Naive thymus-derived CD8-positive, alpha-beta T cell (primary cell): ENCODE measurements at regions not wholly inside any gene's neighbourhood (a gene's known extent, or its start where the extent isn't known, plus 50 kb on each side); places are given as distances from the start of the nearest gene placed in this dataset.

Experiments
- ATAC-seq, 2 donors: fragments of 150-1000 bp; cut with Tn5 transposase in 1 of 2; sonication (Bioruptor Pico), chemical (Tn5 transposase) in 1 of 2; 1 replicate in 1 of 2; 2 replicates in 1 of 2; pipeline ENCODE4 v1.10.0; 2021; ENCODE audit warnings: mild to moderate bottlenecking in 2 of 2, moderate library complexity in 2 of 2
- POLR2A ChIA-PET: fragments of 350-600 bp; sonication (Branson Sonifier 250); formaldehyde crosslinking; loops from one replicate; lab custom pipeline; 2021; ENCODE audit warnings: antibody characterized with exemption; lab: Charles Lee
- DNase-seq, 10 donors: peaks; one replicate each; pipeline versions ENCODE4 v3.0.0 to v3.0.0-alpha.2; 2020 to 2022
- H3K27ac Mint-ChIP-seq, 10 donors: one replicate each; pipeline ENCODE4 v1.8.0; 2020 to 2022; ENCODE audit warnings: mild to moderate bottlenecking in 10 of 10, mixed read lengths in 10 of 10, moderate library complexity in 4 of 10, inconsistent platforms in 1 of 10
- H3K27me3 Mint-ChIP-seq, 5 donors: one replicate each; pipeline ENCODE4 v1.8.0; 2021 to 2022; ENCODE audit warnings: mixed read lengths in 5 of 5
- H3K36me3 Mint-ChIP-seq, 3 donors: one replicate each; pipeline ENCODE4 v1.8.0; 2020 to 2022; ENCODE audit warnings: mixed read lengths in 3 of 3, mild to moderate bottlenecking in 2 of 3, inconsistent platforms in 1 of 3
- H3K4me1 Mint-ChIP-seq, 4 donors: one replicate each; pipeline ENCODE4 v1.8.0; 2021 to 2022; ENCODE audit warnings: mixed read lengths in 4 of 4
- H3K4me3 Mint-ChIP-seq, 10 donors: one replicate each; pipeline ENCODE4 v1.8.0; 2020 to 2022; ENCODE audit warnings: mild to moderate bottlenecking in 10 of 10, mixed read lengths in 10 of 10, moderate library complexity in 6 of 10, inconsistent platforms in 1 of 10
- H3K9me3 Mint-ChIP-seq, 9 donors: one replicate each; pipeline ENCODE4 v1.8.0; 2020 to 2022; ENCODE audit warnings: mixed read lengths in 9 of 9, mild to moderate bottlenecking in 3 of 9, inconsistent platforms in 1 of 9, moderate library complexity in 1 of 9

DNA sequence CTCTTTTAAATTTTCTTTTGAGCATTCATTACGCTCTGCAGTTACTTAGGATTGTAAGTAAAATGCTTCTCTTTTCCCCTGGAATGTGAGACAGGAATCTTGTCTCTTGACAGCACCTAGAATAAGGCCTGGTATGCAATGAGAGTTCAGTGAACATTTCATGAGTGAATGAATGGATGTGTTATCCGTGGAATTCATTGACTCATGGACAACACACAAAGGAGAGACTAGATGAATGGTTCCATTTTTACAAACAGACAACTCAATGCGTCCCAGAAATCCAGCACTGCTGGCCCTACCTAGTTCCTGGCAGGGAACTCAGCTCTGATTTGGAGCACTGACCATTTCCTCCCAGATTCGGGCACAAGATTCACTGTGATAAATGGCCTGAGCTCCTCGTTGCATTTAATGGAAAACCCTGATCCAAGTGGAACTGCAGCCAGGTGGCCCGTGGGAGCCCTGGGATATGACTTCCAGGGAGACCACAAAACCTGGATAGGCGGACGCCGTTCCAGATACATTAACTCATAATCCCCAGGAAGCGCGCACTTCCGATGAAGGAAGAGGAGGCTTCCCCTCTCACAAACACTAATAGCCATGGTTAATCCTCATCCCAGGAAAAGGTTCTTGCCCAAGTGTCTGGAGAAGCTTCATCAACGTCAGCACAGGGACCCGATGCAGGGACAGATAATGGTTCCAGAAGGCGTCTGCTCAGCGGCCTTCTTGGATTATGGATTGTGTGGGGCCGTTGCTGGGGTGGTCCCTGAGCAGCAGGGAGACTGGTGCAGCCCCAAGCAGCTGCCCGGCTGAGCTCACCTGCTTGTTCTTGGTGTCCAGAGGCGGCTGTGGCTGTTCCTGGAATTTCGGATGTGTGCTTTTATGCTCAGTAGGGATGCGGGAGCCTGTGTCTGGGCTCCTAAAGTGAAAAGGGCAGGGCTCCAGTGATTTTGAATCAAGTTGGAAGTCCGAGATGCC is 211.1 kb upstream of the TSHZ3 start:
- POLR2A ChIA-PET, result no interaction called here
- peak in 1 of 10 donors; percentile 55 for DNase-seq
- no peak overlapping the region for H3K27ac Mint-ChIP-seq
- peaks cover 0 to 20% (median 2%) of the 10 kb centered on the region in 5 donors for H3K27me3 Mint-ChIP-seq
- peaks cover 0 to 9% (median 2%) of the 10 kb centered on the region in 3 donors for H3K36me3 Mint-ChIP-seq
- no peak for ATAC-seq
- peaks cover 0 to 12% (median 10%) of the 10 kb centered on the region in 9 donors for H3K9me3 Mint-ChIP-seq
- no peak overlapping the region for H3K4me3 Mint-ChIP-seq
- H3K4me1 Mint-ChIP-seq, result no peaks in the 10 kb centered on the region

DNA sequence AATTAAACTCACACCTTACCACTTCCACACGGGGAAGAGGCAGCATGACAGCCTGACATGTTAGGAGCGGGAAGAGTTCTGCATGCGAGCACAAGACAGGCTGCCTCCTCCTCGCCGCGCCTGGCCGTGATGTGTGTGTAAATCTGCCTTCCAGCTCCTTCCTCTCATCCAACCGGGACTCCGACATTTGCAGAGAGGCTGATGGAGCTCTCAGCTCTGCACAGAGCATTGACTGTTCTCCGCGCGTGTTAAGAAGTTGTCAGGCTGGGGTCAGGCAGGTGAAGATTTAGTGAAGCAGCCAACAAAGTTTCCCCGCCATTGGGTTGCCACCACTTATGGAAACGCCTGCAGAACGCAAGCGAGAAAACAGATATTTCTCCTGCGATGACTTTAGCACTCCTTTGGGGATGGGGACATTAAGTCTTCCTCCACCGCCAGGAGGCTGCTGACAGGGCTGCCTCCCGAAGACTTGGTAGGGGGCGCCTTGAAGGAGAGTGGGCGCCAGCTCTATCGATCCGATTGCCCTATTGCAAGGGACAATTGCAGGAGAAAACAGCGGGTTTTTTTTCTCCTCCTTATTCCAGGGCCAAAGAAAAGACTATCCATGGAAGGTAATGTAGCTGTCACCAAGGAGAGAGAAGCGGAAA is 213.9 kb upstream of the TSHZ3 start:
- peak in 1 of 10 donors; percentile 45 for DNase-seq
- H3K4me3 Mint-ChIP-seq, result no peak overlapping the region
- ATAC-seq, result no peak
- H3K27me3 Mint-ChIP-seq, result peaks cover 0 to 14% (median 2%) of the 10 kb centered on the region in 5 donors
- H3K27ac Mint-ChIP-seq, result no peak overlapping the region
- H3K9me3 Mint-ChIP-seq, result peaks cover 0 to 18% (median 9%) of the 10 kb centered on the region in 9 donors
- no peaks in the 10 kb centered on the region for H3K4me1 Mint-ChIP-seq
- H3K36me3 Mint-ChIP-seq, result peaks cover 0 to 14% (median 2%) of the 10 kb centered on the region in 3 donors
- POLR2A ChIA-PET, result no interaction called here

DNA sequence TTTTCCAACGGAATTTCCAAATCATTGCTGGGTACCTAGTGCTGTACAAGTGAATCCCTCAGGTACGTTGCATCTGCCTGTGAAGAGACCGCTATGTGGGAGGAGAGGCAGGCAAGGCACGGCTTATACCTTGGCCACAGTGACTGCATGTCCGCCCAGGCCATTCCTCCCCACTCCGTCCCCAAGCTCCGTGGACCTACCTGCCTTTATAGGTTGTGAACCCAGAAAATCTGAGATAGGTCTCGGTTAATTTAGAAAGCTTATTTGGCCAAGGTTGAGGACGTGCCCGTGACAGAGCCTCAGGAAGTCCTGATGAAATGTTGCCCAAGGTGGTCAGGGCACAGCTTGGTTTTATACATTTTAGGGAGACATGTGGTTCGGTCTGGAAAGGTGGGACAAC is 218.5 kb upstream of the TSHZ3 start:
- Mint-ChIP-seq H3K4me1 (no peaks in the 10 kb centered on the region), H3K36me3 (peaks cover 0 to 9% (median 2%) of the 10 kb centered on the region in 3 donors), H3K27ac (no peak overlapping the region), H3K9me3 (peaks cover 0 to 10% (median 2%) of the 10 kb centered on the region in 9 donors), H3K4me3 (no peak overlapping the region), H3K27me3 (peaks cover 0 to 12% (median 0%) of the 10 kb centered on the region in 5 donors)
- POLR2A ChIA-PET, result no interaction called here
- DNase-seq, result no peak
- no peak for ATAC-seq

DNA sequence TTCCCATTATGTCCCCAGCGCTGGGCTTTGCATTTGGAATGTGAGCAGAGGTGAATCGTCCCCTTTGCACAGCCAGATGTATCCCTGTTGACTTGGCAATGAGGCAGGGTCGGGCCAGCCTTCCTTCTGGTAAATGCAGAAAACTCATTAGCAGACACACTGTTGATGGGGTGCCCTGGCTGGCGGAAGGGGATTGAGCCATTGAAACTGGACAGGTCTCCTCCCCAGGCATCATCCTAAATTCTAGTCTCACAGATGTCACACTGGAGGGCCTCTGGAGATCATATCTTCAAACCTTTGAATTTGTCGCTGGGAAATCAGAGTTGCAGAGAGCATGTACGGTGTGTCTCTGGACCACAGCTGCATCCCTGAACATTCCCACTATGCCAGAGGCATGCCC is 219.5 kb upstream of the TSHZ3 start:
- DNase-seq (no peak), ATAC-seq (no peak)
- H3K9me3 Mint-ChIP-seq, result peaks cover 0 to 10% (median 2%) of the 10 kb centered on the region in 9 donors

DNA sequence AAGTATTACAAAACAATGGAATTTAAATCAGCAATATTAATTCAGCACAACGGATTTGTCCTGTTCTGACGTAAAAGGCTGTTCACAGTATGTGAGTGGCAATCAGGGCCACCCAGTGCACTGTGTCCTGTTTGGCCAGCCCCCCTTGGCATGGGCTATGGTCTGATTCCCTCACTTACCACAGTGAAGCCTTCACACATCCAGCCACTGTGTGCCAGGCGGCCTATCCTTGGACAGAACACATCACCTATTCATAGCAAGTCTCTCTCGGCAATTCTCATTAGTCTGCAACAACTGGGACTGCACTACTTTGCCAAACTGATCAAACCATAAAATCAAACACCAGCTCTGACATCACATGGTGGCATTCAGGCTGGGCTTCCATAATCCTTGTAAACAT is 221.5 kb upstream of the TSHZ3 start:
- H3K36me3 Mint-ChIP-seq, result peaks cover 0 to 5% (median 0%) of the 10 kb centered on the region in 3 donors
- no peak overlapping the region for H3K27ac Mint-ChIP-seq
- H3K27me3 Mint-ChIP-seq, result peaks cover 0 to 11% (median 4%) of the 10 kb centered on the region in 5 donors
- no peak overlapping the region for H3K4me3 Mint-ChIP-seq
- no peak for DNase-seq
- no peak for ATAC-seq
- no peaks in the 10 kb centered on the region for H3K4me1 Mint-ChIP-seq
- POLR2A ChIA-PET, result no interaction called here
- peaks cover 0 to 10% (median 0%) of the 10 kb centered on the region in 9 donors for H3K9me3 Mint-ChIP-seq

More for the DNA sequence above, 219.5 kb upstream of the TSHZ3 start:
- POLR2A ChIA-PET, result no interaction called here
- Mint-ChIP-seq H3K4me3 (no peak overlapping the region), H3K27me3 (peaks cover 0 to 17% (median 6%) of the 10 kb centered on the region in 5 donors), H3K4me1 (no peaks in the 10 kb centered on the region), H3K36me3 (peaks cover 0 to 9% (median 2%) of the 10 kb centered on the region in 3 donors), H3K27ac (no peak overlapping the region)

DNA sequence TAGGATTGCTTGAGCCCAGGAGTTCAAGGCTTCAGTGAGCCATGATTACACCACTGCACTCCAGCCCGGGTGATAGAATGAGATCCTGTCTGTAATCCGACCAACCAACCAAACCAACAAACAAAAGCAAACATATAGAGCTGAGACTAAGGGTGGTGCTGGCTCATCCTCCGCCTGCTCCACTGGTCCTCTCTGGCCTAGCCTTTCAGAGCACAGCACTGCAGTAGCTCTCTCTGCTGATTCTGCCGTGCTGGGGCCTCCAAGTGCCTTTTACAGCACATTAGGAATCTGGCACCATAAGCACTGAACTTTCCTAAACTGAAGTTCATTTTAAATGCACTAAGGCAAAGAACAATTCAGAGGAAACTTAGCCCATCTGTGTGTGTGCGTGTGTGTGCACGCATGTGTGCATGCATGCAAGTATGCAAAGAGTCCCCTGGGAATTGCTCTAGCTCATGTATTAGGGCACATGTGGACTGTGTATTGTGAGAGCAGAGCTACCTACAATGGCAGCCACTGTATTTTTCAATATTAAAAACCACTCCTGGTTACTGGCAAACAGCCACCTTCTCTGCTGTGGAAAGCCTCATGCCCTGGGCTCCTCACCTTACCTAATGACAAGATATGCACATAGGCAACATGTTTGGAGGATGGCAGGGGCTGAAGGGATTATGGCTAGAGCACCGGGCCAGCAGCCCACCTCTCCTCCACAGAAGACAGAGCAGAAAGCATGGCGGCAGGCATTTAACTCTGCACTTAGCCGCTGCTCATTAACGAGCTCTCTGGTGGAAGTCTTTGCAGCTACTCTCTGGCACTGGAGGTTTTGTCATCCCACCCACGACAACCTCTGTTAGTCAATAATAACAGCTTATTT is 223.1 kb upstream of the TSHZ3 start:
- no peak for ATAC-seq
- H3K9me3 Mint-ChIP-seq, result peaks cover 0 to 4% (median 0%) of the 10 kb centered on the region in 9 donors
- H3K27ac Mint-ChIP-seq, result no peak overlapping the region
- no peaks in the 10 kb centered on the region for H3K36me3 Mint-ChIP-seq
- no peaks in the 10 kb centered on the region for H3K4me1 Mint-ChIP-seq
- POLR2A ChIA-PET, result no interaction called here
- no peak overlapping the region for H3K4me3 Mint-ChIP-seq
- peaks cover 0 to 14% (median 4%) of the 10 kb centered on the region in 5 donors for H3K27me3 Mint-ChIP-seq
- DNase-seq, result no peak

DNA sequence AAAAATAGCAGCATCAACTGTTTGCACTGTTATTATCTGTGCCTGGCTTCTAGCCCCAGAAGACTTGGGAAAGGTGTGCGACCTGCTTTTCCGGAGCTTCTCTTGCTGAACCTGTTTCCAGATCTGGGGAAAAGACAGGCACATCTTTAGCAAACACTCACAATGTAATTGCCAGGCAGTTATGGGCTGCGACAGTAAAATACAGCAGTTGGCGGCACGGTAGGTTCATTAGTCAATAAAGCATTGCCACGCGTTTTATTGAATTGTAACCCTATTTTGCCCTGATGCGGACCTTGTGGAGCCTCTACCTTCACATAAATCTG is 223.7 kb upstream of the TSHZ3 start:
- POLR2A ChIA-PET, result no interaction called here
- Mint-ChIP-seq H3K27me3 (peaks cover 0 to 14% (median 4%) of the 10 kb centered on the region in 5 donors), H3K9me3 (peaks cover 0 to 4% (median 0%) of the 10 kb centered on the region in 9 donors), H3K27ac (no peak overlapping the region), H3K4me3 (no peak overlapping the region), H3K36me3 (no peaks in the 10 kb centered on the region), H3K4me1 (no peaks in the 10 kb centered on the region)
- ATAC-seq (no peak), DNase-seq (no peak)

DNA sequence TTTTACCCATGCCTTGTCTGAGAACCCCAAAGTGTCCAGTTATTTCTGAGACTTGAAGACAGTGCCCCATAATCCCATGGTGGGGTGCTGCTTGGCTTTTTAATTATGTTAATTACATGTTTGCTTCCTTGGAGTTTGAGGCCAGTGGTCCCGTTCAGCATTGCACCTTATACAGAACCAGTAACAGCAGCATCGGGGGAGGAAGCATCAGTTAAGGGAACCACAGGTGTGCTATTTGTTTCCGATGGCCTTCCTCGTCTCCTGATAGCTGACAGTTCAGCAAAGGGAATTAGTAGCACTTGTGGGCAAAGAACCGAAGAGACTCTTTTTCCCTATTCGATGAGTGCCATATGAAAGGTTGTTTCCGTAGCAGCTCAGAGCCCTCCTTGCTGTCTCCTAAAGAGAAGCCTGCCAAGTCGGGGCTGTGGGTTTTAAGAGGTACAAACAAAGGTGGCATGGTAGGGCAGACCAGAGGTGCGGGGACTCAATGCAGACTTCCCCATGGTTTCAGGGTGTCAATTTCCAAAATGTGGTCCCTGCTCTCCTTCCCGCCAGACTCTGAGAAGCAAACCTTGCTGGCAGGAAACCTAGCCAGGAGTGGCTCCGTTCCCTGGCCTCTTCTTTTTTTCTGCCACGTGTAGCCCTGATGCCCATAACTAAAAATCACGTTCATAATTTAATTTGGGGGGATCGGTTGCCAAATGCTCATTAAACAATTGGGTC is 225.2 kb upstream of the TSHZ3 start:
- Mint-ChIP-seq H3K36me3 (no peaks in the 10 kb centered on the region), H3K27me3 (peaks cover 0 to 14% (median 4%) of the 10 kb centered on the region in 5 donors), H3K9me3 (peaks cover 0 to 4% (median 0%) of the 10 kb centered on the region in 9 donors), H3K4me1 (no peaks in the 10 kb centered on the region), H3K4me3 (no peak overlapping the region), H3K27ac (no peak overlapping the region)
- POLR2A ChIA-PET, result no interaction called here
- DNase-seq (no peak), ATAC-seq (no peak)

DNA sequence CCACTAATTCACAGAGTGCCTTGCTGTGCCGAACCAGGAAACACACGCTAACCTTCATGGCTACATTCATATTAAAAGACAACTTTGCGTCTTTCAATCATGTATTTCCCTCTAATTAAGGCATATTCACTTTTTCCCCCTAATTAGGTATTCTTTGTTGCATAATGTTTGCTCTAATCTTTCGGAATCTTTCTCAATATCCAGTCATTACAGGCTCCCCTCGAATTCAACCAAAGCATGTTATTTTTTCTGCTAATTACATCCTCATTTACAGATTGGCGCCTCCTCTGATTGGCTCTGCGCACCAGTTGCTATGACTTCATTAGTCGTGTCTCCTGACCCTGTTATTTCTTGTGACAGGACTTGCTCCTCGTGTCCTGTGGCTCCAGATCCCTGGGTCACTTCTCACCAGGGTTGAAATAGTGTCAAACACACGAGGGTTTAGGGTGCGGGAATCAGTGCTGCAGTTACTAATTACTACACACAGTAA is 226.7 kb upstream of the TSHZ3 start:
- Mint-ChIP-seq H3K27me3 (peaks cover 0 to 14% (median 4%) of the 10 kb centered on the region in 5 donors), H3K36me3 (no peaks in the 10 kb centered on the region), H3K4me3 (no peak overlapping the region), H3K27ac (no peak overlapping the region), H3K4me1 (no peaks in the 10 kb centered on the region), H3K9me3 (no peaks in the 10 kb centered on the region)
- DNase-seq (no peak), ATAC-seq (no peak)
- POLR2A ChIA-PET, result no interaction called here

DNA sequence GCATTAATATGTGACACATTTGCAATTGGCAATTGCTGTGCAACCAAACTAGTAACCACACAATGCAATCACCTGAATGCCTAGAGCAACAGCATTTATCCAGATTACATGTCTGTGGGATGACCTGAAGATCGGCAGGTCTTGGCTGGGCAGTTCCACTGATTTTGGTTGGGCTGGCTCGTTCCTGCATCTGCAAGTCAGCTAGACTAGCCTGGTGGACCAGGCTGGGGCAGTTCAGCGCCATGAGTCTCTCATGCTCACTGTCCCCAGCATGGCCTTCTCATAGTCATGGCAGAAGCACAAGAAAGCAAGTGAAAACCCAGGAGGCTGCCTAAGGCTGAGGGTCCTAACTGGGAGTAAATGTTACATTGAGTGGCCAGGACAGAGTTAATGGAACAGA is 229.1 kb upstream of the TSHZ3 start:
- Mint-ChIP-seq H3K27me3 (peaks cover 2 to 10% (median 4%) of the 10 kb centered on the region in 5 donors), H3K4me1 (no peaks in the 10 kb centered on the region), H3K9me3 (no peaks in the 10 kb centered on the region), H3K27ac (no peak overlapping the region), H3K4me3 (no peak overlapping the region), H3K36me3 (no peaks in the 10 kb centered on the region)
- ATAC-seq, result no peak
- POLR2A ChIA-PET, result no interaction called here
- no peak for DNase-seq

DNA sequence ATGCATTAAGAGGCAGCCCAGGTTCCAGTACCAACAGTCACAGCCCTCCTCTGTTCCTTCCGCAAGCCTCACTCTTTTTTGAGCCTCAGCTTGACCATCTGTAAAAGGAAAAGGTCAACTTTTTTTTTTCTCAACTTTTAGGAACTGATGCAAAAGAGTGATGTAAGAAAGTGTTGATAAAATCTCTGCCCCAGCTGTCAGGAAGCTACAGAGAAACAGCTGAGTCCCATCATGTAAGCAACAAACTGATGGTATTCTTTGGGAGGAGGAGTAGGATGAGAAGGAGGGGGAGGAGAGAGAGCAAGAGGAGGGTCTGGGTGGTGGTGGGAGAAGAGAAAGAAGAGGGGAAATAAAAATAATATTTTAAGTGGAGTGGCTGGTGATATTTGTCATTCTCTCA is 233.9 kb upstream of the TSHZ3 start:
- no peaks in the 10 kb centered on the region for H3K4me1 Mint-ChIP-seq
- ATAC-seq, result no peak
- no peak overlapping the region for H3K4me3 Mint-ChIP-seq
- no peaks in the 10 kb centered on the region for H3K36me3 Mint-ChIP-seq
- peaks cover 3 to 18% (median 6%) of the 10 kb centered on the region in 5 donors for H3K27me3 Mint-ChIP-seq
- H3K9me3 Mint-ChIP-seq, result peaks cover 0 to 1% (median 0%) of the 10 kb centered on the region in 9 donors
- POLR2A ChIA-PET, result no interaction called here
- no peak for DNase-seq
- no peak overlapping the region for H3K27ac Mint-ChIP-seq

DNA sequence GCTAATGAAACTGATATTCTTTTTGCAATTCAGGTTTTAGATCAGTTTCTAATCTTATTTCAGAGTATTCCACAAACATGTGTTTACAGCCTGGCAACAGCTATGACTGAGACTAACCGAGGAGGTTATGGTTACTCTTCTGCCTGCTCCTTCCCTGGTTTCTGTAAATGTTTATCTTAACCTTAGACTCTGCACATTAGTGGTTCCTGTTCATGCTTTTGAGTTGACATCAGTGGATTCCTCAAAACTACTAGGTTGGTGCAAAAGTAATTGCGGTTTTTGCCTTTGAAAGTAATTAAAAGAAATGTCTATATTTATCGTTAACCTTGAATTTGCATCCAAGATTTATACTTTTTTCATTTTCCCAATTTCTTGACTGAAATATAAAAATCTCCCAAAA is 237.0 kb upstream of the TSHZ3 start:
- H3K27me3 Mint-ChIP-seq, result peaks cover under 1 to 46% (median 16%) of the 10 kb centered on the region in 5 donors
- H3K4me3 Mint-ChIP-seq, result no peak overlapping the region
- peaks cover 0 to 3% (median 0%) of the 10 kb centered on the region in 3 donors for H3K36me3 Mint-ChIP-seq
- POLR2A ChIA-PET, result no interaction called here
- H3K4me1 Mint-ChIP-seq, result peaks cover 0 to 2% (median 0%) of the 10 kb centered on the region in 4 donors
- ATAC-seq (no peak), DNase-seq (no peak)
- peaks cover 0 to 8% (median 0%) of the 10 kb centered on the region in 9 donors for H3K9me3 Mint-ChIP-seq
- no peak overlapping the region for H3K27ac Mint-ChIP-seq
